Non-pigmented ciliary epithelial cell (primary cell): ENCODE measurements at regions not wholly inside any gene's neighbourhood (a gene's known extent, or its start where the extent isn't known, plus 50 kb on each side); places are given as distances from the start of the nearest gene placed in this dataset.
"Not testable (repeated sequence)": the region's sequence is repeated elsewhere in the genome, so short reads cannot be mapped to it uniquely, and the experiment has no call there.

Experiments used
- DNase-seq: peaks from one replicate; pipeline ENCODE4 v3.0.0-alpha.2; 2010; ENCODE audit warnings: low read depth

DNA sequence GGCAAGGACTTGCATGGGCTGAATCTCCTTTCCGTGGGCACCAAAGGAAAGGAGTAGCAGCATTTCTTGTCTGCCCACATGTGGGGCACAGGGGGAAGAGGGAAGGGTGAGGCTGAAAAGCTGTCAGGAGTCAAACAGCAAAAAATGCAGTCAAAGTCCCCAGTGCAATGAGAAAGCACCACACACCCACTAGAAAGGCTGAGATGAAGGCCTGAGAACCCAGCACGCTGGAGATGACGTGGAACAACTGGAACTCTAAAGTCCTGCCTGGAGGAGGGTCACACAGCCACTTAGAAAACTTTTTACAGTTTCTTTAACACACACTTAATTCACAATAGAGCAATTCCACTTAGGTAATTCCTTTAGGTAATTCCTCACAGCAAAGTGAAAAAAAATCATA is 94.6 kb upstream of the IGFBPL1 start:
- no peak for DNase-seq

GRCh38 chr9:38516273-38516672 is 92.0 kb upstream of the IGFBPL1 start:
- not testable (repeated sequence) for DNase-seq

GRCh38 chr9:38515055-38515454 is 90.8 kb upstream of the IGFBPL1 start:
- DNase-seq, result not testable (repeated sequence)

DNA sequence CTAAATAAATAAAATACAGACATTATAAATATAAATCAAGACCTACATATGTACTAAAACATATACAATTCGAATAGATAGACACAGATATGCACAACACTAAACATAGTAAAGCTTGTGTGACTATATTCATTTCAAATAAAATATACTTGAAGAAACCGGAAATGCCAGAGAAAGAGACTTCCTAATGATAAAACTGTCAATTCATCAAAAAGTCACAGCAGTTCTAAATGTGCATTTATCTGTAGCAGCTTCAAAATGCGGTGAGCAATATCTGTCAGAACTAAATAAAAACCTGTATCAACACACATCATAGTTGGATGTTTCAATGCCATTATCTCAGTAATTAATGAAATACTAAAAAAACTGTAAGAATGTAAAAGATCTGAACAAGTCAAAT is 86.1 kb upstream of the IGFBPL1 start:
- not testable (repeated sequence) for DNase-seq

DNA sequence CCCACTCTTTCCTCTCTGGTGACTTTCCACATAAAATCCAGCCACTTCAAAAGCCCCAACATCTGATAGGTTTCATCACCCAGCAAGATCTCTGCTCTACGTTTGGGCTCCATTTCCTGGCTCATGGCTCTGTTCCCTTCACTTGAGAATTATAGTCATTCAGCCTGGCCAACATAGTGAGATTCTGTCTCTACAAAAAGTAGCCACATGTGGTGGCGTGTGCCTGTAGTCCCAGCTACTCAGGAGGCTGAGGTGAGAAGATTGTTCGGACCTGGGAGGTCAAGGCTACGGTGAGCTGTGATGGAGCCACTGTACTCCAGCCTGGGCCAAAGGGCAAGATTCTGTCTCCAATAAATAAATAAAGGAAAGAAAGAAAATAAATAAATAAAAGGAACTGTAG is 83.3 kb upstream of the IGFBPL1 start:
- no peak for DNase-seq

- DNase-seq, result peak; percentile 5
Observed at GRCh38 chr9:38500171-38500570, 75.9 kb upstream of the IGFBPL1 start.

- DNase-seq, result not testable (repeated sequence)
Observed at GRCh38 chr9:38498551-38498950, 74.3 kb upstream of the IGFBPL1 start.

DNA sequence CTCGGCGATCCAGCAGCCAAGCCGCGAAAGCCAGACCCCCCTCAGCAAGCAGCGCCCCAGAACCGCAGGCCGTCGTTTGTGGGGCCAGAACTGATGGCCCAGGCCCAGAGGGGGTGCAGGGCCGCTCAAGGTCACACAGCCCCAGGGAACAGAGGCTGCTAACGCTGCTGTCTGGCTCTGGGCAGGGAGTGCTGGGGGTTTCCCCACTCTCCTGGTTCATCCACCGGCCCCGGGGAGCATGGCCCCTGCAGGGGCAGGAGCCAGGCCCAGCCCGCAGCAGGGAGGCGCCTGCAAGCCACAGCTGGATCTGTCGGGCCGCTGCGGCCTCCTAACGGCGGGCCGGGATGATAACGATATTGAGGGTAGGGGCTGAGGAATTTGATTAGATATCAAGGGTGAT is 64.8 kb upstream of the IGFBPL1 start:
- no peak for DNase-seq

- no peak for DNase-seq
Observed at GRCh38 chr9:38488156-38488698, 64.0 kb upstream of the IGFBPL1 start.

- not testable (repeated sequence) for DNase-seq
Observed at GRCh38 chr9:38487418-38488155, 63.3 kb upstream of the IGFBPL1 start.

GRCh38 chr9:38486837-38487236 is 62.6 kb upstream of the IGFBPL1 start:
- DNase-seq, result no peak

DNA sequence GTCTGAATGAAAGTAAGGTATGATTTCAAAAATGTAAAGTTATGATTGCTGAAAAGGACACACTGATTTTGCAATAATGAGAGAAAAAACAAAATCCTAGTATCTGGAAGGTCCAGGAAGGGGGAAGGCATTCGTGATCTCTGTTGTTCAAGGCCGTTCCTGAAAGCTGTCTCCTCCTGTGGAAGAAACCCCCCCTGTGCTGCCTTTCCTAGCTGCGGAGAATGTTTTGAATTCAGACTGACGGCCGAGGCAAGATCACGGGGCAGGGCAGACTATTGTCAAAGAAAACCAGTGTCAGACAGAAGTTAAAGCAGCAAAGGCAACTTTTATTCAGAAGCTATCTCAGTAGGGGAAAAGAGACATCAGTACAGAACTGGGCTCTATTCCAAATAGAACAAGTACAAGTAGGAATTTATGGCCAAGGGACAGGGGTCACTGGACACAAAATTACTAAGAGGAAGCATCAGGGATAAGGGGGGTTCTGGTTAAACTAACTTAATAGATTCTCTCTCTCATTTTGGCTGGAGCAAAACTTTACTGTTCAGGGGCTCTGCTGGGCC is 61.9 kb upstream of the IGFBPL1 start:
- DNase-seq, result no peak

DNA sequence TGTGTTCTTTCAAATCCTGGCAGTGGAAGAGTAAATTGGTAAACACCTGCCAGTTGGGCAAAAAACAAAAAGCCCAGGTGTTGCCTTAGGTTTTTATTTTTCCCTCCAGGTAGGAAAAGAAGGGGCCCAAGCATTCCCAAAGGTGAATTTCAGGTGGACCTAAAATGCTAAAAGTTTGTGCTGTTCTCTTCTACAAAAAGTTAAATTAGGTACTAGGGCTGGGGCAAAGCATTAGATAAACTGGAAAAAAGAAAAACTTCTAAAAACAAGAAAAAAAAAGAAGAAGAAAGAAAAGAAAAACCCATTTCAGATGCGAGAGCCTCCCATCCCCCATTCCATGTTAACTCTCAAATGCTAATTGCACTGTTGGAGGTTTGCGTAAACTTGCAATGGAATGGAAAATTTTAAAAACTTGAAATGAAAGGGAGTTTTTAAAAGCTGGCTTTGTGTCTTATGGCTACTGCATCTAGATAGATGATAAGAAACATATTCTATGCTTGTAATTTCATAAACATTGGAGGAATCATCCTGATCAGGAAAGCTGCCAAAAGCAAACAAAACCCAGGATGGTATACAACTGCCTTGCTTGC is 59.9 kb upstream of the IGFBPL1 start:
- not testable (repeated sequence) for DNase-seq

- DNase-seq, result no peak
Observed at GRCh38 chr9:38482918-38483592, 58.8 kb upstream of the IGFBPL1 start.

GRCh38 chr9:38478211-38478610 is 54.0 kb upstream of the IGFBPL1 start:
- no peak for DNase-seq

DNA sequence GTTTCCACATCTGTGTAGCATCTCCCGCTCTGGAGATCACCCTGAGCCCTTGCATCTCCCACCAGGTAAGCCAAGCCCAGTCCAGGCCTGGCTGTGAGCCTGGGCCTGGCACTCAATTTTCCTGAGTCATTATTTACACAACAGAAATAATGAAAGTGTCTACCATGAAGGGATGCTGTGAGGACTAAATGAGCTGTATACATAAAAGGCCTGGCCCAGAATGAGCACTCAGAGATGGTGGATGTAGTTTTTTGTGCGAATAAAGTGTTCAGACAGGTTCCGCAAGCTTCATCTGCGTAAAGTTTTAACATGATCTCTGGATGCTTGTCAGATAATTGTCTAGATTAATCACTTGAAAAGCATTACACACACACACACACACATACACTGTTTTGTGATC is 50.2 kb upstream of the IGFBPL1 start:
- not testable (repeated sequence) for DNase-seq
